ENCODE measurements at regions not wholly inside any gene's neighbourhood (a gene's known extent, or its start where the extent isn't known, plus 50 kb on each side); places are given as distances from the start of the nearest gene placed in this dataset.

- TF ChIP-seq CTCF (IDR thresholded peaks at IDR 0.05; ENCODE audit: low read depth, low read length, missing control alignments), result no peak
- H3K4me3 ChIP-seq (ENCODE audit: low read depth, low read length), result no peak overlapping the region
- in situ Hi-C loops (cut with HindIII; ENCODE audit: low pct_ligation_motif_present, low sequenced_read_pairs), result no loop called here
These were observed 677.3 kb downstream of the PRELID2 start for GRCh38 chr5:145157841-145158240.

GRCh38 chr5:145141534-145141933 is 693.6 kb downstream of the PRELID2 start:
- TF ChIP-seq CTCF (IDR thresholded peaks at IDR 0.05; ENCODE audit: low read depth, low read length, missing control alignments), result no peak
- no peak overlapping the region for H3K4me3 ChIP-seq (ENCODE audit: low read depth, low read length)
- H3K27ac ChIP-seq, result no peak overlapping the region
- in situ Hi-C loops (cut with HindIII; ENCODE audit: low pct_ligation_motif_present, low sequenced_read_pairs), result no loop called here
- DNase-seq, result no peak
- no peaks in the 10 kb centered on the region for H3K36me3 ChIP-seq (replicated peaks)
- H3K27me3 ChIP-seq (replicated peaks), result no peaks in the 10 kb centered on the region

More at GRCh38 chr5:145157841-145158240, 677.3 kb downstream of the PRELID2 start:
- H3K27ac ChIP-seq, result no peak overlapping the region
- no peaks in the 10 kb centered on the region for H3K36me3 ChIP-seq (replicated peaks)
- DNase-seq, result peak; percentile 1
- no peaks in the 10 kb centered on the region for H3K27me3 ChIP-seq (replicated peaks)

- Histone ChIP-seq H3K36me3 (replicated peaks) (no peaks in the 10 kb centered on the region), H3K27me3 (replicated peaks) (no peaks in the 10 kb centered on the region), H3K4me3 (ENCODE audit: low read depth, low read length) (no peak overlapping the region), H3K27ac (no peak overlapping the region)
- TF ChIP-seq CTCF (IDR thresholded peaks at IDR 0.05; ENCODE audit: low read depth, low read length, missing control alignments), result no peak
- in situ Hi-C loops (cut with HindIII; ENCODE audit: low pct_ligation_motif_present, low sequenced_read_pairs), result no loop called here
- no peak for DNase-seq
These were observed 704.1 kb downstream of the PRELID2 start for GRCh38 chr5:145130996-145131395.

- no peak overlapping the region for H3K27ac ChIP-seq
- in situ Hi-C loops (cut with HindIII; ENCODE audit: low pct_ligation_motif_present, low sequenced_read_pairs), result no loop called here
- TF ChIP-seq CTCF (IDR thresholded peaks at IDR 0.05; ENCODE audit: low read depth, low read length, missing control alignments), result no peak
- no peak for DNase-seq
- no peaks in the 10 kb centered on the region for H3K27me3 ChIP-seq (replicated peaks)
- H3K4me3 ChIP-seq (ENCODE audit: low read depth, low read length), result no peak overlapping the region
- no peaks in the 10 kb centered on the region for H3K36me3 ChIP-seq (replicated peaks)
These were observed 705.3 kb downstream of the PRELID2 start for GRCh38 chr5:145129797-145130196.

- no peak for DNase-seq
- in situ Hi-C loops (cut with HindIII; ENCODE audit: low pct_ligation_motif_present, low sequenced_read_pairs), result no loop called here
- H3K27ac ChIP-seq, result no peak overlapping the region
- no peaks in the 10 kb centered on the region for H3K27me3 ChIP-seq (replicated peaks)
- no peak overlapping the region for H3K4me3 ChIP-seq (ENCODE audit: low read depth, low read length)
- TF ChIP-seq CTCF (IDR thresholded peaks at IDR 0.05; ENCODE audit: low read depth, low read length, missing control alignments), result no peak
- H3K36me3 ChIP-seq (replicated peaks), result no peaks in the 10 kb centered on the region
These were observed 710.3 kb downstream of the PRELID2 start for GRCh38 chr5:145124806-145125205.

GRCh38 chr5:145118611-145119010 is 716.5 kb downstream of the PRELID2 start:
- H3K4me3 ChIP-seq (ENCODE audit: low read depth, low read length), result no peak overlapping the region
- no peaks in the 10 kb centered on the region for H3K27me3 ChIP-seq (replicated peaks)
- no peaks in the 10 kb centered on the region for H3K36me3 ChIP-seq (replicated peaks)
- no peak overlapping the region for H3K27ac ChIP-seq
- TF ChIP-seq CTCF (IDR thresholded peaks at IDR 0.05; ENCODE audit: low read depth, low read length, missing control alignments), result no peak
- no peak for DNase-seq
- in situ Hi-C loops (cut with HindIII; ENCODE audit: low pct_ligation_motif_present, low sequenced_read_pairs), result no loop called here
